Omental fat pad (tissue), 3 donors: ENCODE measurements at regions not wholly inside any gene's neighbourhood (a gene's known extent, or its start where the extent isn't known, plus 50 kb on each side); places are given as distances from the start of the nearest gene placed in this dataset.

Source experiments
- ATAC-seq: fragments of 150-250 bp; one replicate; pipeline ENCODE4 v1.9.1; 2016; ENCODE audit warnings: mild to moderate bottlenecking, moderate library complexity; ENCODE audit not compliant: low FRiP score
- DNase-seq: peaks from one replicate; pipeline ENCODE4 v3.0.0-alpha.2; 2019; ENCODE audit warnings: low spot score
- CTCF ChIP-seq, 3 donors: fragments of 450-650 bp; IDR thresholded peaks; one replicate each; pipeline ENCODE4 v1.5.1; 2016 to 2017; ENCODE audit warnings: antibody characterized with exemption in 3 of 3, mild to moderate bottlenecking in 3 of 3, moderate library complexity in 2 of 3

- DNase-seq (no peak), ATAC-seq (no peak)
- TF ChIP-seq CTCF (IDR thresholded peaks at IDR 0.05) = no peak
These were observed 169.8 kb downstream of the ANKRD60 start for GRCh38 chr20:58058421-58059259.

GRCh38 chr20:58056921-58057686 is 171.3 kb downstream of the ANKRD60 start:
- DNase-seq = no peak
- ATAC-seq = no peak
- no peak for TF ChIP-seq CTCF (IDR thresholded peaks at IDR 0.05)

- DNase-seq = no peak
- TF ChIP-seq CTCF (IDR thresholded peaks at IDR 0.05) = no peak
These were observed 172.3 kb downstream of the ANKRD60 start for GRCh38 chr20:58056021-58056591.

GRCh38 chr20:58054780-58055373 is 173.6 kb downstream of the ANKRD60 start:
- TF ChIP-seq CTCF (IDR thresholded peaks at IDR 0.05) = no peak
- ATAC-seq = peak; percentile 22
- no peak for DNase-seq

More at GRCh38 chr20:58056021-58056591, 172.3 kb downstream of the ANKRD60 start:
- ATAC-seq = no peak

- ATAC-seq (no peak), DNase-seq (no peak)
- no peak for TF ChIP-seq CTCF (IDR thresholded peaks at IDR 0.05)
These were observed 174.2 kb downstream of the ANKRD60 start for GRCh38 chr20:58054082-58054779.

- no peak for ATAC-seq
- no peak for DNase-seq
- no peak for TF ChIP-seq CTCF (IDR thresholded peaks at IDR 0.05)
These were observed 174.9 kb downstream of the ANKRD60 start for GRCh38 chr20:58053391-58054055.
